ENCODE measurements at regions not wholly inside any gene's neighbourhood (a gene's known extent, or its start where the extent isn't known, plus 50 kb on each side); places are given as distances from the start of the nearest gene placed in this dataset.

DNA sequence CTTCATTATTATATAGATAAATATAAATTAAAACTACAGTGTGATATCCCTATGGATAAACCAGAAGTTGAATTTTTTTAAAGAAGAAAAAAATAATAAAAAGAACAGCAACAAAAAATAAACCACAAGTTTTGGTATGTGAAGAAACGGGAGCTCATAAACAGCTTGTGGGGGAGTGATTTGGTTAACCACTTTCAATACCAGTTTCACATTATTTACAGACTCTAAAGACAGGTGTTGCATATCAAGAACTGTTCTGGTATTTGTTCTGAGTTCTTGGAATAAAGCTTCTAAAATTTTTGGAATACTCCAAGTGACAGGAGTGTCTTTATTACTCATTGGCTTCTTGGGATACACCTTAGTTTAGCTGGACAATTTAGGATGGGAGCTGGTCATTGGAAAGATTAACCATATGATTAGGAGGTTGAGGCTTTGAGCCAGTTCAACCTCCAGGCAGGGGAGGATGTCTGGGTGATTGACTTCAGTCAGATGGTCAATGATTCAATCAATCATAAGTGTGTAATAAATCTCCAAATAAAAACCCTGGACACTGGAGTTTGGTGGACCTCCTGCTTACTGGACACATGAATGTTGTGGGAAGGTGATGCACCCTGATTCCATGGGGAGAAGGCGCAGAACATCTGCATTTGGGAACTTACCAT is 2223.1 kb upstream of the C9orf72 start:
- DNase-seq = no peak

DNA sequence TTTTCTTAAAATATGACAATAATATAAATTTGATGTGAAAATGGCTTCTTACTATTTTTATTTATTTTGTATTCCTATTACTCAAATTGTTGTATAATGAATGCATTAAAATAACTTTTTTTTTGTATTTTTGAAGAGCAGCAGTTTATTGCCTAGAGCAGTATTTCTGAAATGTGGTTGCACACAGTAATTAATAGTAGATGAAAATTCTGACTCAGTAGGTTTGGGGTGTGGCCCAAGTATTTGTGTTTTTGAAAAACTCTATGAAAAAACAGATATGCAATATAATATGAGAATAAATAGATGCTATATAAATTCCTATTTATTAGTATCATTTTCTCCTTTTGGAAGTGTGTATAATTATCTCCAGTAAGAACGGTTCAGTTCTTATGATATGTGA is 2225.3 kb upstream of the C9orf72 start:
- no peak for DNase-seq

DNA sequence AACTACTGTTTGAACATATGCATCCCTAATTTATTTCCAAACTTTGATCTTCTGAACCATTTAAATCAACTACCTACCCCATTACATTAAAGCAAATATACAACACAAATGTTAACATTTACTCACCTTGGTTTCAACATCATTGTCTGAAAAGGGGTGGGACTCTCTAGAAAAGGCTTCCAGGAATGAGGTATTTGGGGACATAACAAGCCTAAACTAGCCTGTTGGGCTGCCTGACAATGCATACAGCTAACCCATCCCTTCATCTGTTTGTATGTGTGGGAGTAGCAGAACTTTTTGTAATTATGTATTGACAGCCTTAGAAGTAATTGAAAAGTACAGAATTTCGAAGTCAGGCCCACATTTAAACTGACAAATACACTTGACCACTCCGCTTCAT is 2225.9 kb upstream of the C9orf72 start:
- DNase-seq = no peak

DNA sequence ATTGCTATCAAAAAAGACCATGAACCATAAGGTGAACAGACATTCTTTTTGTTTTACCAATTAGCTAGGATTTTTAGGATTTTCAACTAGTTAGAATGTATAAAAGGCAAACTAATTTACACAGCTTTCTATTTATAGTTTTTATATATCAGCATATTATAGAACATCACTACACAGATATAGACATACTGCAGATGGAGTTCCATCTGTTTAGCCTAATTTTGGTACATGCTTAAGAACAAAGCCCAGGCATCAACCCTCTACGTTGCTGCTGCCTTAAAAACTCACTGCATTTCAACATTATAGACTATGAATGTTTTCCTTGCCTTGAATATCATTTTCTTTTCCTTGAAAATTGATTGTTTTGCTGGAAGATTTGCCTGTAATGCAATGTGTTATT is 2227.5 kb upstream of the C9orf72 start:
- DNase-seq = no peak

DNA sequence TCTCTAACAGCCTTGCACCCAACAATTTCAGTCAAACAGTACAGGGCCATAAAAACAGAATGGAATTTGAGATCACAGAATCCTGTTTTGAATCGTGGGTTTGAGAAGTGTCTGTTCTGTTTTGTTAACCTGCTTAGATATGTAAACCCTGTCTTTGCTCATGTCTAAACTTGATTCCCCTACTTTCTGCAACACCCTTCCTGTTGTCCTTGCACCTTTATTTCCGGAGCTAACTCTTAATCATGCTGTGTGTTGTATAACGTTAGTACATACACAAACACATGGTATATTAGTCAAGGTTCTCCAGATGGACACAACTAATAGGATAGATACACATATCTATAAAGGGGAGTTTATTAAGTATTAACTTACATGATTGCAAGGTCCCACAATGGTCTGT is 2229.2 kb upstream of the C9orf72 start:
- no peak for DNase-seq

DNA sequence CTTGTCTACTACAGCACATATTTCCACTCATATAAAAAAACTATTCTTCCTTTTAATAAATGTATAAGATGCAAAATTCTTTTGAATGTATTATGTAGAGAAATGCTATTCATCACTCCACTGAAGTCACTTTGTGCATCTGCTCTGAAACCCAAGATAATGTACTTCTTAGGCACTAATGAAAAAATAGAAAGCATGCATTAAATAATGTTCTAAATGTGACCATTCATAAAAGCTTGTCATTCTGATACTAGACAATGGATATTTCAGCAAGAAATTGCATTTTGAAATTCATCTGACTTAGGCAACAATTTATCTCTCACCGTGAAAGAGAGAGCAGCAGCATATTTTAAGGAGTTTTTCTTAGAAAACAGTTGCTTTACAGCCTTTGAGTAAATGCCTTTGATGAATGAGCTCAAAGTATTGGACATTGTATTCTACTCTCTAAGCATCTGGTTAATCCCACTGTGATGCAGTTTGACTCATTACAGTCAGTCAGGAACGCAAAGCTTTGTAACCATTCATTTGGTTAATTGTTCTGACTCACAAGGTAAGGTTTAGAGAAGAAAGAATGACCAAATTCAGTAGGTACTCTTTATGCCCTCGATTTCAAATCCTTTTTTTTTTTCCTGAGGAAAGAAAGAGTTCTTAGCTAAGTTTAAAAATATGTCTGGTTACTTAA is 2233.8 kb upstream of the C9orf72 start:
- no peak for DNase-seq

DNA sequence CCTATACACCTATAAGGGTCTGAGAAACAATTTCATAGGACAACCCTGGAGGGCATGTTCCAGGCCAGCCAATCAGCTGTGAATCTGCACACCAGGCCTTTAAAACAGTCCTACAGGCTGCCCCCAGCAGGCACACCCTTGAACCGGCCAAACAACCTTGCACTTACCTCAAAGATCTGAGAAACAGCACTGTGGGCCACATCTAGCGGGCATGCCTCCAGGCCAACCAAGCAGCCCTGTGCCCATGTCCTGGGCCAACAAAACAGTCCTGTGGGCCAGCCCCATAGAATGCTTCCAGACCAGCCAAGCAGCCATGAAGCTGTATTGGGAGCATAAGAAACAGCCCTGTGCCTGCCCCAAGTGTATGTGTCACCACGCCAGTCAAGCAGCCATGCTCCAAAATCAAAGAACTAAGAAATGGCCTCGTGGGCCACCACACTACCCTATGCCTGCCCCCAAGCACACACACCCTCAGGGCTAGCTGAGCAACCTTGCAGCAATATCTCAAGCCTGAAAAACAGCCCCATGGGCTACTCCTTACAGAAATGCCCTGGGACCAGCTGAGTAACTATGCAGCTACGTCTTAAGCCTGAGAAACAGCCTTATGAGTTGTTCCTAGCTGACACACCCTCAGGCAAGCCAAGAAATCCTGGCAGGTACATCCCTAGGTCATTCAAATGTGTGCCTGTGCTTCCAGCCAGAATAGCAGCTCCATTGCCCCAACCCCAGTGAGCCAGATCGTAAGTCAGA is 2243.8 kb upstream of the C9orf72 start:
- DNase-seq = no peak

DNA sequence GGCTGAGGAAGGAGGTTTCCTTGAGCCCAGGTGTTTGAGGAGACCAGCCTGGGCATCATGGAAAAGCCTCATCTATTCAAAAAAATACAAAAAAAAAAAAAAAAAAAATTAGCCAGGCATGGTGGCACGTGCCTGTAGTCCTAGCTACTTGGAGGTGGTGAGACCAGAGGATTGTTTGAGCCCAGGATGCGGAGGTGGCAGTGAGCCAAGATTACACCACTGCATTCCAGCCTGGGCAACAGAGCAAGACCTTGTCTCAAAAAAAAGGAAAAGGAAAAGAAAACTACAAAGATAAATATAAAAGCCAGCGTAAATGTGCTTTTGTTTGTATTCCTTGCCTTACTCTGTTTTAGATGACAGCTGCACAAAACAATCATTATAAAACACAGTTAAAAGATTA is 2249.2 kb upstream of the C9orf72 start:
- DNase-seq = no peak

DNA sequence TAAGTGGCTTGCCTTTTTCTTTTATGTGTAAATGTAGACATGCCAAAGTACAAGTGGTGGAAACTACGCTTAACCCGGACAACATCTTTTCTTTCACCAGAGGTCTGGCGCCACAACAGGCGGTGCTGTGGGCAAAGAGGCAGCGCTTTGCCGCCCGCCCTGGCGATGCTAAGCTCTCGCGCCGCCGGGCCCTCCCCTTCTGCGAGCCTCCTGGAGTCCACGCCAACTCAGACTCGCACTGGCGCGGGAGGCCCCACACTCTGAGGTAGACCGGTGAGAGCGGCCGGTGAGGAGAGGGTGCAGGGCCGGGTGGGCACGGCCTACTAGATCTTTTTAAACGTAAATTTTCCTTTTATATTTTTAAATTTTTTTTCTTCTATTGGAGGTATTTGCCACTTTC is 2253.1 kb upstream of the C9orf72 start:
- no peak for DNase-seq

DNA sequence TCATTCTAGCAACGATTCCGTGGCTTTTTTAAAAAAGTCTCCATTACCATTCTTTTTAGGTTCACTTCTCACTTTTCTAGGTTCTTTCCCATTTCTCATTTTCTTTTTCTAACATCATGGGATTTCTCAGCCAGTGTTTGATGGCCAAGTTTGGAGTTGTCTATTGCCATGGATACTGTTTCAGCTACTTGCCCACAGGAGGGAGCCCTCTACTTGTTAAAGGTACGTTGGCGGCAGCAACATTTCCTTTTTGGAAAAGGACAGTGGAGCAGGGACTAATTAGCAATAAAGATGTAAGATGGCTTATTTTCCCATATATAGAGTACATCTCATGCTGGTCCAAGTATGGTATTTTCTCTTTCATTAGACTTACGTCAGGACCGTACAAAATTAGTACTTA is 2257.5 kb upstream of the C9orf72 start:
- DNase-seq = peak in 9 of 51 donors; percentile 1 to 29 (median 2)

DNA sequence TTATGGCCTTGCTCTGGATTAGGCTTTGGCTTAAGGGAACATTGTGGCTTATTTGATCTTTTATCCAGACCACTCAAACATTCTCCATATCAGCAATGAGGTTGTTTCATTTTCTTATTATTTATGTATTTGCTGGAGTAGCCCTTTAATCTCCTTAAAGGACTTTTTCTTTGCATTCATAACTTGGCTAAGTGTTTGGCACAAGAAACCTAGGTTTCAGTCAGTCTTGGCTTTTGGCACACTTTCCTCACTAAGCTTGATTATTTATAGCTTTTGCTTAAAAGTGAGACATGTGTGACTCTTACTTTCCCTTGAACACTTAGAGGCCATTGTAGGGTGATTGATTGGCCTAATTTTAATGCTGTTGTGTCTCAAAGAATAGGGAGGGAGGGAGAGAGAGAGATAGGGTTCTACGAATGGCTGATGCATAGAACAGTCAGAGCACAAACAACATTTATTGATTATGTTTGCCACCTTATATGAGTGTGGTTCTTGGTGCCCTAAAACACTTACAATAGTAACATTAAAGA is 2265.3 kb upstream of the C9orf72 start:
- DNase-seq = no peak

DNA sequence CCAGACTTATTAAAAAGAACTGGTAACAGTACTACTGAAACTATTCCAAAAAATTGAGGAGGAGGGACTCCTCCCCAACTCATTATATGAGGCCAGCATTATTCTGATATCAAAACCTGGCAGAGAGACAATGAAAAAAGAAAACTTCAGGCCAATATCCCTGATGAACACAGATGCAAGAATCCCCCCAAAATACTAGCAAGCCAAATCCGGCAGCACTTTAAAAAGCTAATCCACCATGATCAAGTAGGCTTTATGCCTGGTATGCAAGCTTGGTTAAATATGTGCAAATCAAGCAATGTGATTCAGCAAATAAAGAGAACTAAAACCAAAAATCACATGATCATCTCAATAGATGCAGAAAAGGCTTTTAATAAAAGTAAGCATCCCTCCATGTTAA is 2271.0 kb upstream of the C9orf72 start:
- no peak for DNase-seq

DNA sequence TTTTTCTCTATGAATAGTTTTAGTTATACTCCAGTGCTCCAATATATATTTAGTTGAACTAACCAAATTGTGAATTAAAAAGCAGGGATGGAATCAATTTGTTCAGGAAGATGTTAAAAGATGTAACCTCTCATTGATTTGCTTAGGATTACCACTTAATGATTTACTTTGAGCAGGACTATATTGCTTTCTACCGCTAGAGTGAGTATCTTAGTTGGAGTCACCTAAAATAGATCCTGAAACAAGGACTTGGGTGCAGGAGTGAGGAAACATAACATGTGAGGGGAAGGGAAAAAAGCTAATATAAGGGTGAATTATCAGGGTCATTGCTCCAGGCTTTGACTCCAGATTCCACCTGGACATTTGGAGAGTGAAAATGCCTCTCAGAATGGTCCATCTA is 2277.4 kb upstream of the C9orf72 start:
- no peak for DNase-seq

DNA sequence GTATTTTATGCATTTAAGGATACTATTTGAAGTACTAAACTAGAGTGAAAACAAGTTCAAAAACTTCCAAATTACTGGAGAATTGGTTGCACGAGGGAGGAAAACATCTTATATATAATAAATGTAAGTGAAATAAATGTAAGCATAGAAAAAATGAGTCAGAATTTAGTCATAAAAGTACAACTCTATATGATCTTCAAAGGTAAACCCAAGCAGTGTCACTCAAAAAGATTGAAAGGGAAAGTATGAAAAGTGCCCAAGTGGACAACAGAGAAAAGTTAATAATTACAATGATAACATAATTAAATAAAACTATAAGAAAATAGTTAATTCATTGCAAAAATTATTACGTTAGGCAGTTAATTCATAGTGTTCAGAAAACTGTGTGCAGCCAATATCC is 2288.5 kb upstream of the C9orf72 start:
- DNase-seq = no peak

DNA sequence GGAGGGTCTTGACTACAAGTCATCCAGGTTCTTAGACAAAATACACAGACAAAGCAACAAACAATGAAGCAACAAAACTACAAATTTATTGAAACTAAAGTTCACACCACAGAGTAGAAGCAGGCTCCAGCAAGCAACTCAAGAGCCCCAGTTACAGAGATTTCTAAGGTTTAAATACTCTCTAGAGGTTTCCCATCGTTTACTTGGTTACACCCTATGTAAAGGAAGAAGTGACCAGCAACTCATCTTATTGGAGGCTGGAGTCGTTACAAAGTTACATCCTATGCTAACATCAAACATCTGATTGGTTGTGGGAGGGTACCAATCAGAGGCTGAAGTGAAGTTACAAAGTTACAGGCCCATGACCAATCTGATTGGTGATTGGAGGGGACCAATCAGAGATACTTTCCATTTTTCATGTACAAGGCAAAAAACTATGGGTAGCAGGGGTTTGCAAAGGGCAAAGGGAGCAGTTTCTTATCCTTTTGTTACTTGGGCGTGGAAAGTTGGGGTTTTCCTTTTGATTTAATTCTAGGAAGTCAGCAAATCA is 2292.6 kb upstream of the C9orf72 start:
- no peak for DNase-seq

DNA sequence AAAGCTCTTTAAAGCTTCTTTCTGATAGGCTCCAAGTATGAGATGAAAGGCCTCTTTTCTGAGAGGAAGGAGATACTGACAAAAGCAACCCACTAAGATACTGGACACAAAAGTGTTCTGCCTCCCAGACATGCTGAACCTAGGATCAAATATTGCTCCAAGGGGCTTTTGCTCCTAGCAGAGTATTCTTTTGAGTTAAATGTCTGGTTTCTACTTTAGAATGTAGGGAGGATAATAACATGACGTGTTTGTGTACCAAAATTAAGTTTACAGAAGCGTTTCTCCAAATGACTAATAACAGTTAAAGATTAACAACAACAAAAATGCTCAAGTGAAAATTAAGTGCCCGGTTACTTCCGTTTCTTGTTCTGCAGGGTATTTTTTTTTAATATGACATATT is 2293.3 kb upstream of the C9orf72 start:
- no peak for DNase-seq

DNA sequence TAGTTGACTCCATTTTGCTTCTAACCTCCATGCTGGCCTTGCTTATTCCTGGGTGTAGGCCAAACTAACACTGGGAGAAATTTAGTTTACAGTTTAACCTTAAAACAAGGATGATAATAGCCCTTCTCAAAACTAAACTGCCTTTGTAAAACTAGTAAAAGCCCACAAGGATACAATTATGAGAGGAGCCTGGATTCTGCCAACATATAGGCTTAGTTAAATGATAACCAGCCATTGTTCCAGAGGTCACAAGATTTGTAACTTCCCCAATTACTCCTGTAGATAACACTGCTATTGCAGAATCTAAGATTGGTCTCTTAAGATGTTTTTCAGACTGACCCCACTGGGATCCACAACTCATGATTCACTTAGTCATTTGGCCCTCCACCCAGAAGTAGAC is 2300.3 kb upstream of the C9orf72 start:
- DNase-seq = no peak

DNA sequence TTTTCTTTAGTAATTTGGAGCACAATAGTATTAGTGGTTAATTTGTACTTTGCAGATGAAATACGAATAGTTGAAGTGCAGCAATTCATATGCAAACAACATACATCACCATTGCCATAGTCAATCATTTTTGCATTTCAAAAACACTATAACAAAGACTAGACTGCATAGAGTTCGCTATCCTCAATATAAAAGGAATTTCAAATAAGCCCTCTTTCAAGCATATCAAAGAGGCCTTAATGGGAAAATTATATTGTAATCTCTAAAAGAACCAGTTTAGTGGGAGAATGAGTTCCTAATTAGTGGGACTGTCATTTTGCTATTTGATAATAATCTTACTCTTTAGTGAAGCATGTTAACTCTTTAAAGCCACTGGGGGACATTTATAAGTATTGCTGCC is 2302.3 kb upstream of the C9orf72 start:
- no peak for DNase-seq

DNA sequence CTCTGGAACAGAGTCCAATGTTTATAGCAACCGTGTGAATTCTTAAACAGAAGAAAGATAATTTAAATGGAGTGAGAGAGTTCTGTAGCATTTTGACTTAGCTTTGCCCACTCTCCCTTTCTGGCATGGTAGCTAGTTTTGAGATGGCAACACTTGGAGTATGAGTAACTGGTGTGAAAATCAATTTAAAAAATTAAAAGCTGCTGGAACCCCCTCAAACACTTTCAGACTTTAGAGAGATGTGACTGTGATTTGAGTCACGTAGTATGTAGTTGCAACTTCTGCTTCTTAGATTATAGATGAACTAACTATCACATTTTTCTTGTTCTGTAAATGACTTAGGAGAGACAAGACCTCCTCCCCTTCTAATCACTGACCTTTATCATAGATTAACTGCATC is 2309.5 kb upstream of the C9orf72 start:
- DNase-seq = no peak

DNA sequence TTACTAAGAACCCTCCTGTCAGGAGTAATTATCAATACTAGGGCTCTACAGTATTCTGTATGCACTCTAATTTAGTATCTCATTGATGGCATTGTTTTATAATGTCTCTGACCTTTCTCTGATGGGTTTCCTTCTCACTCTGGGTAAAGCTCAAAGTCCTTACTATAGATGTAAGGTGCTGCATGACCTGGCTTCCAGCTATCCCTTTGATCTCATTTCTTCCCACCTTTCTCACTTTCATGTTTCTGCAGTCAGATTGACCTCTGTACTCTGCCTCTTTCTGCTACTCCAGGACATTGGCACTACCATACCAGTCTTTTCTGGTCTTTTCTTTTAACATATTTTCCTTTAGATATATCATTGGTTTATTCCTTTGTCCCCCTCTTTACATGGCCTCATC is 2332.8 kb upstream of the C9orf72 start:
- no peak for DNase-seq

DNA sequence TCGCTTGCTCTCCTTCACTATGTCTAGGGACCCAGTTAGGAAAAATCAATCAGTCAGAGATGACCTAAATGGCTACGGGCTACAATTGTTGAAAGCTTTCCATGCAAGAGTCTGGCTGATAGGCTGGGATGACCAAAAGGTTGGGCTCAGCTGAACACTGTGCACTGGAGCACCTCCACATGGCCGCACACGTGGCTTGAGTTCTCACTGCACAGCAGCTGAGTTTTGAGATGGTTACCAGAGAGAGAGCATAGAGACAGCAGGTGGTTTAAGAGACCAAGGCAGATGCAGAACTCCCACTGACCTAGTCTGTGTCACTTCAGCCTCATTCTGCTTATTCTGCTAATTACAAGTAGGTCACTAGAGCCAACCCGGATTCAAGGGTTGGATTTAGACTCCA is 2354.8 kb upstream of the C9orf72 start:
- no peak for DNase-seq

DNA sequence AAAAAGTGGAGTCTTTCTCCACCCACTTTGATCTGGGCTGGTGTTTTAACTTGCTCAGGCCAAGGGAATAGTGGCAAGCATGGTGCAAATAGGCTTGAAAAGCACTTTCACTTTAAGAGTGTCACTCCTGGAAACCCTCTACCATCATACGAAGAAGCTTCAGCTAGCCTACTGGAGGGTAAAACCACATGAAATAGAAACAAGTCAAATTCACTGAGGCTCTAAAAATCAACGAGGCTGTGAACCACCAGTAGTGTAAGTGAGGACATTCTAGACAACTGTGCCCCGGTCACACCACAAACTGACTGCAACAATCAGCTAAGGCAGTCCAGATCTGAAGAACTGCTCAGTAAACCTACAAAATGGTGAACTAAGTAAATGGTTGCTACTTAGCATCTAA is 2366.3 kb upstream of the C9orf72 start:
- DNase-seq = no peak
